Lower leg skin (tissue), 3 donors: ENCODE measurements at regions not wholly inside any gene's neighbourhood (a gene's known extent, or its start where the extent isn't known, plus 50 kb on each side); places are given as distances from the start of the nearest gene placed in this dataset.

ENCODE experiments used
- POLR2A ChIP-seq, 2 donors: fragments of 450-650 bp; IDR thresholded peaks; one replicate each; pipeline ENCODE4 v1.6.1; 2016 to 2017; ENCODE audit warnings: antibody characterized with exemption in 2 of 2, mild to moderate bottlenecking in 1 of 2, moderate library complexity in 1 of 2
- TF ChIP-seq, protein P1 (sequence below), 3 donors: fragments of 450-650 bp; IDR thresholded peaks; one replicate each; pipeline ENCODE4 v1.5.1; 2016; ENCODE audit warnings: antibody characterized with exemption in 3 of 3, mild to moderate bottlenecking in 3 of 3, moderate library complexity in 2 of 3

DNA sequence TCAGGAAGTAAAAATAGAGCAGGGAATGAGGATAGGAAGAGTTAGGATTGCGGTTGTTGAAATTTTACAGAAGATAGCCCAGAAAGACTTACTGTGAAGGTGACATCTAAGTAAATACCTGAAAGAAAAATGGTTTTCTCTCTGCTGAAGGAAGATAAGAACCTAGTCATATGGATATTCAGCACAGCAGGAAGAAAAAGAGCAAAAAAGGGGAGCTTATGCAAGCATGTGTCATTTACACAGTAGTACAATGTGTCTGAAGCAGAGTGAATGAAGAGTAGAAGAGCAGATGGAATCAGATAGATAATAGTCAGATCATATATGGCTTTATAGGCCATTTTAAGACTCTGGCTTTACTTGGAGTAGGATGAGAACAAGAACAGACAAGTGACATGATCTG is 126.9 kb upstream of the TENT5D start:
- TF ChIP-seq POLR2A (IDR thresholded peaks at IDR 0.05): no peak
- TF ChIP-seq, protein P1, sequence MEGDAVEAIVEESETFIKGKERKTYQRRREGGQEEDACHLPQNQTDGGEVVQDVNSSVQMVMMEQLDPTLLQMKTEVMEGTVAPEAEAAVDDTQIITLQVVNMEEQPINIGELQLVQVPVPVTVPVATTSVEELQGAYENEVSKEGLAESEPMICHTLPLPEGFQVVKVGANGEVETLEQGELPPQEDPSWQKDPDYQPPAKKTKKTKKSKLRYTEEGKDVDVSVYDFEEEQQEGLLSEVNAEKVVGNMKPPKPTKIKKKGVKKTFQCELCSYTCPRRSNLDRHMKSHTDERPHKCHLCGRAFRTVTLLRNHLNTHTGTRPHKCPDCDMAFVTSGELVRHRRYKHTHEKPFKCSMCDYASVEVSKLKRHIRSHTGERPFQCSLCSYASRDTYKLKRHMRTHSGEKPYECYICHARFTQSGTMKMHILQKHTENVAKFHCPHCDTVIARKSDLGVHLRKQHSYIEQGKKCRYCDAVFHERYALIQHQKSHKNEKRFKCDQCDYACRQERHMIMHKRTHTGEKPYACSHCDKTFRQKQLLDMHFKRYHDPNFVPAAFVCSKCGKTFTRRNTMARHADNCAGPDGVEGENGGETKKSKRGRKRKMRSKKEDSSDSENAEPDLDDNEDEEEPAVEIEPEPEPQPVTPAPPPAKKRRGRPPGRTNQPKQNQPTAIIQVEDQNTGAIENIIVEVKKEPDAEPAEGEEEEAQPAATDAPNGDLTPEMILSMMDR (IDR thresholded peaks at IDR 0.05): no peak
